OCI-LY1 (cell line): ENCODE measurements at regions not wholly inside any gene's neighbourhood (a gene's known extent, or its start where the extent isn't known, plus 50 kb on each side); places are given as distances from the start of the nearest gene placed in this dataset.

ENCODE experiments used
- EZH2 ChIP-seq: fragments of 200-600 bp; sonication (generic), shearing (Covaris generic); IDR thresholded peaks from 2 replicates; pipeline ENCODE4 v1.8.0; 2017; ENCODE audit warnings: borderline replicate concordance, mixed run types, mild to moderate bottlenecking, antibody characterized with exemption, low read length, moderate library complexity, mixed read lengths
- TF ChIP-seq, protein P1 (sequence below): fragments of 200-600 bp; sonication (generic), shearing (Covaris generic); IDR thresholded peaks from 2 replicates; pipeline ENCODE4 v1.5.1; 2017; ENCODE audit warnings: mild to moderate bottlenecking, antibody characterized with exemption, low read length, moderate library complexity, mixed read lengths

- TF ChIP-seq, protein P1, sequence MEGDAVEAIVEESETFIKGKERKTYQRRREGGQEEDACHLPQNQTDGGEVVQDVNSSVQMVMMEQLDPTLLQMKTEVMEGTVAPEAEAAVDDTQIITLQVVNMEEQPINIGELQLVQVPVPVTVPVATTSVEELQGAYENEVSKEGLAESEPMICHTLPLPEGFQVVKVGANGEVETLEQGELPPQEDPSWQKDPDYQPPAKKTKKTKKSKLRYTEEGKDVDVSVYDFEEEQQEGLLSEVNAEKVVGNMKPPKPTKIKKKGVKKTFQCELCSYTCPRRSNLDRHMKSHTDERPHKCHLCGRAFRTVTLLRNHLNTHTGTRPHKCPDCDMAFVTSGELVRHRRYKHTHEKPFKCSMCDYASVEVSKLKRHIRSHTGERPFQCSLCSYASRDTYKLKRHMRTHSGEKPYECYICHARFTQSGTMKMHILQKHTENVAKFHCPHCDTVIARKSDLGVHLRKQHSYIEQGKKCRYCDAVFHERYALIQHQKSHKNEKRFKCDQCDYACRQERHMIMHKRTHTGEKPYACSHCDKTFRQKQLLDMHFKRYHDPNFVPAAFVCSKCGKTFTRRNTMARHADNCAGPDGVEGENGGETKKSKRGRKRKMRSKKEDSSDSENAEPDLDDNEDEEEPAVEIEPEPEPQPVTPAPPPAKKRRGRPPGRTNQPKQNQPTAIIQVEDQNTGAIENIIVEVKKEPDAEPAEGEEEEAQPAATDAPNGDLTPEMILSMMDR, result no peak
- TF ChIP-seq EZH2, result no peak
These were observed 94.5 kb downstream of the LIG4 start for GRCh38 chr13:108120856-108121255.
